ENCODE measurements at regions not wholly inside any gene's neighbourhood (a gene's known extent, or its start where the extent isn't known, plus 50 kb on each side); places are given as distances from the start of the nearest gene placed in this dataset.

DNA sequence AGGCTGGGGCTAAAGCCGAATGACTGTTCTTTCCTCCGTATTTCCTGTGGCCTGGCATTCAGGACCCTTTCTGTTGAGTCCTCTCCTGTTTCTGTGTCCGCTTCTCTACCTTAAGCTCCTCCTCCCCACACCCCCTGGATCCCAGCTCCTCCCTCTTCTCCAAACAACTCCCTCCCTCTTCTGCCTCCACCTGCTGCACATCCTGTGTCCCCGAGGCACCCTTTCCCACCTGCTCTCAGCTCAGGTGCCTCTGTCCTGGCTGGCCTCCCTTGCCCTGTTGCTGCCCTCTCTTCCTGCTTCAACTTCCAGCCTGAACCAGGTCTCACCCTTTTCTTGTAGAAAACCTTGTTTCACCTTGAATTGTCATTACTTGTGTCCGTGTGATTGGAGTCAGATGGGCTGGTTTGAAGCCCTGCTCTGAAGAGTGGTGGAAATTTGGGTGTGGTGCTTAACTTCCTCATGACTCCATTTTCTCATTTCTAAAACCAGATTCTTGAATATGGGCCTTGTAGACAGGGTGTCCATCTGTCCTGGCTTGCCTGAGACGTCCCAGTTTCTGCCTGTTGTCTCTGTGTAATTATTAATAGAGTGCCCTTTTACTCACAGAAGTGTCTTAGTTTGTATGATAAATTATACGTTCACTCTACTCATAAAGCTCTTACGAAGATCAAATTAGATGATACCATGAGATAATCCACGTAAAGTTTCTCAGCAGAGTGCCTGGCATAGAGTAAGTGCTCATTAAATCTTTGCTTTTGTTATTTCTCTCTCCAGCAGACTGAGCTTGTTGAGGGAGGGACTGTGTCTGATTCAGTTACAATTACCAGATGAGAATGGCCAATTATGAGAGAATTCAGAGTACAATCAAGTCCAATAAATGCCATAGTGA is 58.9 kb upstream of the TRABD2B start:
- DNase-seq (no peak), ATAC-seq (no peak)
- Histone ChIP-seq H3K9me3 (no peaks in the 10 kb centered on the region), H3K27ac (no peak overlapping the region), H3K4me1 (no peaks in the 10 kb centered on the region), H3K4me3 (no peak overlapping the region), H3K36me3 (ENCODE audit: insufficient read depth in 1 of 2, low read depth in 1 of 2) (no peaks in the 10 kb centered on the region), H3K27me3 (ENCODE audit: insufficient read depth in 3 of 3, low read length in 2 of 3) (no peaks in the 10 kb centered on the region)
- no peak for TF ChIP-seq CTCF (IDR thresholded peaks at IDR 0.05)
- WGBS, 3 donors, result 61 to 69% (median 66%) methylated on average over 9 of the region's 9 CpGs
- intact Hi-C loops (cut with DNase I), result loop anchor here in 1 of 2 donors (2.0 to 5.0 kb wide), 2 partner anchors 317 to 599 kb away; no protein-coding TSS in a partner anchor

DNA sequence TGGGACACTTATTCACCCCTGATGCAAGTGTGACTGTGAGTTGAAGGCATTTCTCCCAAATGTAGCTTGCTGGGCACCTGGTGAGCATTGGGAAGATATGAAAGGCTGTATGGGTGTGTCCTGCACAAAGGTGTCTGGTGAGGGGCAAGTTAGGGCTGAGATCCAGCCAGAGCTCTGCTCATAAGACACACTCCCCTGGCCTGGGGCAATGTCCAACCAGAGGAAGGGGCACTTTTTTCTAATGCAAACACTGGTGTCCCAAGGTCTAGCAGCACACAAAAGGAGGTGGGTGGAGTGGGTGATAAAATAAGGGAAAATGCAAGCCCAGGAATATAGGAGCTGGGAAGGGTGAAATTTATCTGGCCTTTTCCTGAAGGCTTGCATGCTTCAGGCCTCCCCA is 57.0 kb upstream of the TRABD2B start:
- no peaks in the 10 kb centered on the region for H3K27me3 ChIP-seq (ENCODE audit: insufficient read depth in 3 of 3, low read length in 2 of 3)
- ATAC-seq, result no peak
- no peak for DNase-seq
- H3K4me3 ChIP-seq, result no peak overlapping the region
- H3K4me1 ChIP-seq, result no peaks in the 10 kb centered on the region
- no peaks in the 10 kb centered on the region for H3K9me3 ChIP-seq
- no peaks in the 10 kb centered on the region for H3K36me3 ChIP-seq (ENCODE audit: insufficient read depth in 1 of 2, low read depth in 1 of 2)
- no peak for TF ChIP-seq CTCF (IDR thresholded peaks at IDR 0.05)
- H3K27ac ChIP-seq, result no peak overlapping the region
- intact Hi-C loops (cut with DNase I), result no loop called here

DNA sequence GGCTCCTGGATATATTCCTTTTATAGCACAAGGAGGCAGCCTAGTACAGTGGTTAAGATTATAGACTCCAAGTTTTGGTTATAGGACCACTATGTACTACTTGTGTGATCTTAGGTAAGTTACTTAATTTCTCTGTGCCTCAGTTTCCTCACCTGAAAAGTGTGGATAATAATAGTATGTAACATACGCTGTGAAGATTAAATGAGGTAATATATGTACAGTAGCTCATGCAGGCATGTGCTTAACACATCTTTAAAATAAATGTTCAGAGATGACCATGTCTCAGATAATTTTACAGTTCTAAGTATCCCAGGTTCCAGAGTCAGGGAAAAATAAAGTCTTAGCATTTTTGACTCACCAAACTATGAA is 55.7 kb upstream of the TRABD2B start:
- DNase-seq (no peak), ATAC-seq (no peak)
- 69 to 92% (median 91%) methylated on average over 1 of the region's 1 CpG for WGBS, 3 donors
- Histone ChIP-seq H3K27ac (no peak overlapping the region), H3K9me3 (no peaks in the 10 kb centered on the region), H3K4me1 (no peaks in the 10 kb centered on the region), H3K27me3 (ENCODE audit: insufficient read depth in 3 of 3, low read length in 2 of 3) (no peaks in the 10 kb centered on the region), H3K4me3 (no peak overlapping the region), H3K36me3 (ENCODE audit: insufficient read depth in 1 of 2, low read depth in 1 of 2) (no peaks in the 10 kb centered on the region)
- no peak for TF ChIP-seq CTCF (IDR thresholded peaks at IDR 0.05)
- intact Hi-C loops (cut with DNase I), result no loop called here

GRCh38 chr1:48051466-48052126 is 54.4 kb upstream of the TRABD2B start:
- no peak for ATAC-seq
- no peaks in the 10 kb centered on the region for H3K4me1 ChIP-seq
- TF ChIP-seq CTCF (IDR thresholded peaks at IDR 0.05), result no peak
- 66 to 73% (median 70%) methylated on average over 5 of the region's 5 CpGs for WGBS, 3 donors
- intact Hi-C loops (cut with DNase I), result no loop called here
- H3K27me3 ChIP-seq (ENCODE audit: insufficient read depth in 3 of 3, low read length in 2 of 3), result no peaks in the 10 kb centered on the region
- H3K4me3 ChIP-seq, result no peak overlapping the region
- no peaks in the 10 kb centered on the region for H3K36me3 ChIP-seq (ENCODE audit: insufficient read depth in 1 of 2, low read depth in 1 of 2)
- DNase-seq, result no peak
- H3K27ac ChIP-seq, result no peak overlapping the region
- H3K9me3 ChIP-seq, result no peaks in the 10 kb centered on the region

All from psoas muscle (tissue), 7 donors.